K562 (cell line): ENCODE measurements at regions not wholly inside any gene's neighbourhood (a gene's known extent, or its start where the extent isn't known, plus 50 kb on each side); places are given as distances from the start of the nearest gene placed in this dataset.
"Not testable (repeated sequence)": the region's sequence is repeated elsewhere in the genome, so short reads cannot be mapped to it uniquely, and the experiment has no call there.

Source experiments
- ATAC-seq: fragments of 200-7000 bp; cut with Tn5 transposase; 3 replicates; pipeline ENCODE4 v1.9.1; 2020; ENCODE audit warnings: moderate library complexity
- BruUV-seq: library from RNA; stranded (reverse); fragments of 400-500 nt; replicated peaks from 2 replicates; lab custom pipeline; 2021; lab: Mats Ljungman, UMichigan
- CTCF ChIA-PET: fragments of 300-600 bp; formaldehyde crosslinking; extraction: SDS; loops from one replicate; lab custom pipeline; 2021; ENCODE audit warnings: low intra/inter-chr PET ratio; lab: Yijun Ruan, JAX
- POLR2A ChIA-PET: fragments of 300-600, 350-650 bp; sonication (Branson Sonifier 250); formaldehyde crosslinking; extraction: SDS; loops from one replicate; lab custom pipeline; 2021; ENCODE audit warnings: antibody characterized with exemption, inconsistent platforms; lab: Yijun Ruan, JAX
- DNase-seq, 4 experiments: peaks; one replicate each; pipeline versions ENCODE4 v3.0.0 to v3.0.0-alpha.2; 2011 to 2018; ENCODE audit warnings: low spot score in 3 of 4, mixed read lengths in 3 of 4; ENCODE audit errors: extremely low read depth in 1 of 4
- FAIRE-seq: peaks from 2 replicates; lab custom pipeline; 2011; peaks lifted over from hg19 to GRCh38; lab: Jason Lieb, UNC
- H2AFZ ChIP-seq: 2 replicates; pipeline ENCODE4 v1.6.0; 2011; ENCODE audit warnings: low read depth, low read length, control low read depth, inconsistent platforms
- H3K27ac ChIP-seq: fragments of 200-600 bp; 3 replicates; pipeline ENCODE4 v1.8.0; 2011; ENCODE audit warnings: low read depth, mild to moderate bottlenecking, control low read depth, inconsistent platforms, low read length, moderate library complexity, mixed read lengths; ENCODE audit errors: extremely low read depth
- H3K27me3 ChIP-seq, 2 experiments: fragments of 300-600 bp in 1 of 2; 2 replicates in 1 of 2; 3 replicates in 1 of 2; pipeline versions ENCODE4 v1.6.0 to v1.8.0; 2011; ENCODE audit warnings: inconsistent platforms in 2 of 2, low read length in 2 of 2, mild to moderate bottlenecking in 1 of 2, mixed read lengths in 1 of 2, moderate library complexity in 1 of 2; ENCODE audit not compliant: control insufficient read depth in 2 of 2, insufficient read depth in 2 of 2
- H3K36me3 ChIP-seq: fragments of 300-600 bp; 3 replicates; pipeline ENCODE4 v1.8.0; 2011; ENCODE audit warnings: mild to moderate bottlenecking, low read length, inconsistent platforms; ENCODE audit not compliant: control insufficient read depth, insufficient read depth
- H3K4me1 ChIP-seq, 2 experiments: fragments of 200-600 bp in 1 of 2; replicated peaks in 1 of 2; 2 replicates in 1 of 2; 3 replicates in 1 of 2; pipeline versions ENCODE4 v1.5.1 to v1.8.0; 2011; ENCODE audit warnings: inconsistent platforms in 2 of 2, low read length in 2 of 2, mild to moderate bottlenecking in 1 of 2, mixed read lengths in 1 of 2, moderate library complexity in 1 of 2; ENCODE audit not compliant: control insufficient read depth in 2 of 2, insufficient read depth in 2 of 2
- H3K4me2 ChIP-seq: 2 replicates; pipeline ENCODE4 v1.6.1; 2011; ENCODE audit warnings: low read length, control low read depth, inconsistent platforms, mixed read lengths; ENCODE audit not compliant: insufficient read depth
- H3K4me3 ChIP-seq: fragments of 200-600 bp; sonication (generic), shearing (Covaris generic); 2 replicates; pipeline ENCODE4 v1.5.1; 2016; ENCODE audit warnings: control low read depth, inconsistent platforms
- H3K79me2 ChIP-seq: fragments of 200-600 bp; 3 replicates; pipeline ENCODE4 v1.8.0; 2011; ENCODE audit warnings: low read length, inconsistent platforms; ENCODE audit not compliant: control insufficient read depth, insufficient read depth
- H3K9ac ChIP-seq, 2 experiments: 2 replicates each; pipeline versions ENCODE4 v1.6.0 to v1.6.1; 2011; ENCODE audit warnings: low read depth in 2 of 2, low read length in 2 of 2, control low read depth in 1 of 2, inconsistent platforms in 1 of 2, mild to moderate bottlenecking in 1 of 2, mixed read lengths in 1 of 2; ENCODE audit not compliant: insufficient read depth in 1 of 2
- H3K9me1 ChIP-seq: one replicate; pipeline ENCODE4 v1.6.0; 2011; ENCODE audit warnings: inconsistent platforms, mild to moderate bottlenecking, low read length, moderate library complexity; ENCODE audit not compliant: control insufficient read depth, insufficient read depth
- H3K9me3 ChIP-seq: replicated peaks from 2 replicates; pipeline ENCODE4 v1.5.1; 2011; ENCODE audit warnings: low read depth, low read length, inconsistent platforms; ENCODE audit not compliant: control insufficient read depth, insufficient read depth
- H4K20me1 ChIP-seq: replicated peaks from 2 replicates; pipeline ENCODE4 v1.6.1; 2011; ENCODE audit warnings: low read length, inconsistent platforms, mixed read lengths; ENCODE audit not compliant: control insufficient read depth, insufficient read depth
- WGBS: fragments of 100-300 bp; shearing (Covaris generic); methylation state at CpG from one replicate; pipeline ENCODE4 v1.1.6; 2016; ENCODE audit warnings: low coverage, mixed read lengths; ENCODE audit not compliant: insufficient coverage; ENCODE audit errors: missing lambda C conversion rate; 5-methylcytosine and 5-hydroxymethylcytosine counted together
- in situ Hi-C: fragments of 300-500 bp; cut with MboI; formaldehyde crosslinking; loops from 4 replicates; pipeline ENCODE4 v1.15.0; 2018; ENCODE audit warnings: inconsistent platforms, mixed read lengths
- intact Hi-C: fragments of 100-400 bp; cut with micrococcal nuclease; formaldehyde crosslinking; loops from 2 replicates; pipeline ENCODE4 v1.14.2; 2022

DNA sequence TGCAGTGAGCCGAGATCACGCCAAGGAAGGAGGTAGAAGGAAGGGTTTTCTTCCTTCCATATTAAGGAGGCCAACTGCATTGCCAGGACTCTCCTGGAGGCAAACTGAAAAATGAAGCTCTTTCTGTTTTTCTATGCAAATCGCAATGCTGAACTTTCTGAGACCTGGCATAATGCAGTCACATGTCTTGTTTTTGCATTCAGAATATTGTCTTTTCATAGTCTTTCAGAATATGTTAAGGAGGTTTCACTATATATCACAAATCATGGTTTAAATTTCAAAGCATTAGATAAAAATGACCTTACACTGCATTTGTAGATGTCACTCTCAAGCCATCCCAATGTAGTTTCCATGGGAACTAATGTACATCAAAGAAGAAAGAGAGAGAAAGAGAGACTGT lies 556.5 kb downstream of the TTLL7 start:
- H3K9me3 ChIP-seq, H3K79me2 ChIP-seq, DNase-seq, in situ Hi-C loops, H3K4me3 ChIP-seq, H3K27ac ChIP-seq, intact Hi-C loops, ATAC-seq, H3K36me3 ChIP-seq, H3K9ac ChIP-seq, FAIRE-seq, H3K4me2 ChIP-seq, CTCF ChIA-PET, H2AFZ ChIP-seq, H3K9me1 ChIP-seq, BruUV-seq, H3K27me3 ChIP-seq, H3K4me1 ChIP-seq, H4K20me1 ChIP-seq, POLR2A ChIA-PET: not testable (repeated sequence)
- WGBS, result 0% methylated on average over 3 of the region's 3 CpGs

- H4K20me1 ChIP-seq, H3K36me3 ChIP-seq, H3K27ac ChIP-seq, BruUV-seq, in situ Hi-C loops, H3K4me3 ChIP-seq, H3K4me1 ChIP-seq, intact Hi-C loops, H3K27me3 ChIP-seq, H2AFZ ChIP-seq, H3K79me2 ChIP-seq, H3K9me3 ChIP-seq, ATAC-seq, DNase-seq, FAIRE-seq, H3K9me1 ChIP-seq, H3K9ac ChIP-seq, H3K4me2 ChIP-seq, CTCF ChIA-PET, POLR2A ChIA-PET: not testable (repeated sequence)
- 0% methylated on average over 2 of the region's 3 CpGs for WGBS
Observed at GRCh38 chr1:83440586-83440985, 558.3 kb downstream of the TTLL7 start.

- H3K9me3 ChIP-seq, intact Hi-C loops, H3K4me3 ChIP-seq, H3K27ac ChIP-seq, H3K9me1 ChIP-seq, H2AFZ ChIP-seq, H3K36me3 ChIP-seq, DNase-seq, ATAC-seq, POLR2A ChIA-PET, H3K79me2 ChIP-seq, H3K4me1 ChIP-seq, BruUV-seq, H3K4me2 ChIP-seq, H4K20me1 ChIP-seq, CTCF ChIA-PET, H3K9ac ChIP-seq, in situ Hi-C loops, H3K27me3 ChIP-seq: not testable (repeated sequence)
- peak; percentile 63 for FAIRE-seq
- WGBS, result 0% methylated on average over 1 of the region's 1 CpG
Observed at GRCh38 chr1:83440021-83440420, 558.9 kb downstream of the TTLL7 start.

DNA sequence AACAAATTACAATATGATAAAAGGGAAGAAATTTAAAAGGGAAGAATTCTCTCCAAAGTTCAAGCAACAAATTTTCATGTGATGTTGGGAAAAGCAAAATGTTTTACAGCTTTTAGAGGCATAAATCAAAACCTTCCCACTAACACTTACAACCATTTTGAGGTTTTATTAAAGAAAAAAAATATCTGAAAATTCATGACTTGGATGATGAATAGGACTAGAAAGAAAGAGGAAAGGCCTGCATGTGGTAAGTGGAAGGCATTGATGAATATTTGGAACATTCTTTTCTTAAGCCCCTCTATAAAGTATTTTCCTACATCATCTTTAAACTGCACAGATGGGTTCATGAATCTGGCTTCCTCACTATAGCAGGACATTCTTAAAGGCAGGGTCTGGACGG lies 560.6 kb downstream of the TTLL7 start:
- in situ Hi-C loops, H4K20me1 ChIP-seq, H3K9me3 ChIP-seq, H3K4me2 ChIP-seq, BruUV-seq, H3K79me2 ChIP-seq, H3K9ac ChIP-seq, CTCF ChIA-PET, ATAC-seq, H3K4me3 ChIP-seq, H3K27ac ChIP-seq, H3K27me3 ChIP-seq, POLR2A ChIA-PET, FAIRE-seq, H3K36me3 ChIP-seq, H3K4me1 ChIP-seq, H3K9me1 ChIP-seq, H2AFZ ChIP-seq, DNase-seq, intact Hi-C loops: not testable (repeated sequence)
- WGBS, result 0% methylated on average over 1 of the region's 1 CpG
